Spleen (tissue), 11 donors: ENCODE measurements at regions not wholly inside any gene's neighbourhood (a gene's known extent, or its start where the extent isn't known, plus 50 kb on each side); places are given as distances from the start of the nearest gene placed in this dataset.
A peak's percentile ranks its signal among the peaks of the same experiment; 100 is the strongest.

ENCODE experiments used
- DNase-seq: peaks from one replicate; pipeline ENCODE4 v3.0.0-alpha.2; 2020
- H3K27ac ChIP-seq, 8 donors: fragments of 200-600 bp; sonication (generic) in 7 of 8; 1 replicate in 4 of 8; 2 replicates in 4 of 8; pipeline versions ENCODE4 v1.5.0 to v1.8.0; 2016 to 2021; ENCODE audit warnings: inconsistent platforms in 4 of 8, mild to moderate bottlenecking in 4 of 8, moderate library complexity in 1 of 8
- H3K27me3 ChIP-seq, 7 donors: fragments of 200-600 bp; sonication (generic) in 6 of 7; replicated peaks in 1 of 7; 1 replicate in 4 of 7; 2 replicates in 3 of 7; pipeline versions ENCODE4 v1.5.0 to v1.8.0; 2016 to 2021; ENCODE audit warnings: inconsistent platforms in 3 of 7, mild to moderate bottlenecking in 1 of 7
- H3K36me3 ChIP-seq, 6 donors: fragments of 200-600 bp; sonication (generic) in 5 of 6; 1 replicate in 4 of 6; 2 replicates in 2 of 6; pipeline versions ENCODE4 v1.5.0 to v1.8.0; 2016 to 2021; ENCODE audit warnings: inconsistent platforms in 2 of 6
- H3K4me1 ChIP-seq, 6 donors: fragments of 200-600 bp; sonication (generic) in 5 of 6; 1 replicate in 3 of 6; 2 replicates in 3 of 6; pipeline versions ENCODE4 v1.5.0 to v1.8.0; 2016 to 2021; ENCODE audit warnings: inconsistent platforms in 3 of 6
- H3K4me3 ChIP-seq, 8 donors: fragments of 200-600 bp; sonication (generic) in 7 of 8; 1 replicate in 4 of 8; 2 replicates in 4 of 8; pipeline versions ENCODE4 v1.5.0 to v1.8.0; 2016 to 2021; ENCODE audit warnings: inconsistent platforms in 4 of 8, mild to moderate bottlenecking in 4 of 8, moderate library complexity in 2 of 8
- H3K9me3 ChIP-seq, 8 donors: fragments of 200-600 bp; sonication (generic) in 7 of 8; 1 replicate in 4 of 8; 2 replicates in 4 of 8; pipeline versions ENCODE4 v1.5.0 to v1.8.0; 2016 to 2021; ENCODE audit warnings: inconsistent platforms in 4 of 8
- POLR2A ChIP-seq, 3 donors: fragments of 450-650 bp; IDR thresholded peaks; one replicate each; pipeline ENCODE4 v1.5.1; 2017; ENCODE audit warnings: antibody characterized with exemption in 3 of 3, mild to moderate bottlenecking in 1 of 3
- POLR2AphosphoS5 ChIP-seq, 3 donors: sonication (generic); formaldehyde crosslinking; IDR thresholded peaks; one replicate each; pipeline ENCODE4 v1.5.1; 2017; ENCODE audit warnings: antibody characterized with exemption in 3 of 3
- WGBS, 5 donors: extraction: QIAGEN DNeasy Blood & Tissue Kit in 3 of 5; methylation state at CpG; one replicate each; pipeline versions ENCODE4 v1.1.5 to v1.1.7; 2013 to 2018; 5-methylcytosine and 5-hydroxymethylcytosine counted together
- intact Hi-C: fragments of 100-400 bp; cut with DNase I; formaldehyde crosslinking; loops from one replicate; pipeline ENCODE4 v1.15.0; 2023; ENCODE audit warnings: low total_unique reads
- TF ChIP-seq, protein P1 (sequence below), 11 experiments: fragments of 200-600 bp in 7 of 11; fragments of 450-650 bp in 4 of 11; sonication (generic) in 4 of 11; IDR thresholded peaks in 8 of 11; conservative IDR thresholded peaks in 3 of 11; 1 replicate in 7 of 11; 2 replicates in 4 of 11; pipeline versions ENCODE4 v1.4.0 to v1.8.0; 2016 to 2021; ENCODE audit warnings: antibody characterized with exemption in 11 of 11, inconsistent platforms in 4 of 11, mild to moderate bottlenecking in 1 of 11
- donor health status: healthy with polysubstance abuse.
- donor health status: DM: no; HTN: no; CAD: no; lungs with moderate emphysema.
- donor health status: DM: no; HTN: no; CAD: no.
- donor health status: Bipolar disorder and iron deficiency.
- donor health status: healthy.
- donor health status: DM: no; HTN: no; CAD: no.
- donor health status: DM: yes; HTN: yes; CAD: no.

DNA sequence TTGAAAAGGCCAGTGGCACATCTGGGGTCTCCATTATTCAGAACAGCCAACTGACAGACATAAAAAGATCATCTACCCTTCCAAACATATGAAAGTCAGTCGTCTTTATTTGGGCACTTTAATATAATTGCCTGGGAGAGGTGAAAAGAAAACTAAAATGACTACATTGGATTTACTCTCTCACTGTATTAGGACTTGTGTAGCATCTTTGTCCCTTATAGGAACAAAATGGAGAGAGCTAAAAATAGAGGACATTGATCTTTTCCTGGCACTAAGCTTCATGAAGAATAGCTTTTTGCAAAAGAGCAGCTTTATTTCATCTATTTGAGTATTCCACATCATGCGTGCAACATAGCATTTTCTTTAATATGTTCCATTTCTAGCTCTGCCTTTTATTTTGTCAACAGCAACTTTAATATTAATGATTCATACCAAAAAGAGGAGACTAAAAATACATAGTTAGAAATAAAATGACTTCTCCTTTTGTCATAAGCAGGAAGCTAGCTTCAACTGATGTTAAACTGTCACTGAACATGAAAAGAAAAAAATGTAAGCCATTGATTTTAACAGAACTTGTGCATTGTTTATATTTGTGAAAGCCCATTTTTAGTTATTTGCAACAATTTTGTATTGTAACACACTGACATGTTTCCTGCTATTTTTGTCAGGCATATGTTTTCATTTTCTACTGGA is 254.6 kb downstream of the SEC23A start:
- Histone ChIP-seq H3K36me3 (no peaks in the 10 kb centered on the region), H3K27ac (no peak overlapping the region), H3K27me3 (no peaks in the 10 kb centered on the region), H3K9me3 (no peaks in the 10 kb centered on the region), H3K4me3 (no peak overlapping the region), H3K4me1 (peaks cover 0 to 6% (median 0%) of the 10 kb centered on the region in 6 donors)
- WGBS, 5 donors = 59 to 65% (median 65%) methylated on average over 2 of the region's 2 CpGs
- no peak for DNase-seq
- intact Hi-C loops = no loop called here
- TF ChIP-seq, protein P1, sequence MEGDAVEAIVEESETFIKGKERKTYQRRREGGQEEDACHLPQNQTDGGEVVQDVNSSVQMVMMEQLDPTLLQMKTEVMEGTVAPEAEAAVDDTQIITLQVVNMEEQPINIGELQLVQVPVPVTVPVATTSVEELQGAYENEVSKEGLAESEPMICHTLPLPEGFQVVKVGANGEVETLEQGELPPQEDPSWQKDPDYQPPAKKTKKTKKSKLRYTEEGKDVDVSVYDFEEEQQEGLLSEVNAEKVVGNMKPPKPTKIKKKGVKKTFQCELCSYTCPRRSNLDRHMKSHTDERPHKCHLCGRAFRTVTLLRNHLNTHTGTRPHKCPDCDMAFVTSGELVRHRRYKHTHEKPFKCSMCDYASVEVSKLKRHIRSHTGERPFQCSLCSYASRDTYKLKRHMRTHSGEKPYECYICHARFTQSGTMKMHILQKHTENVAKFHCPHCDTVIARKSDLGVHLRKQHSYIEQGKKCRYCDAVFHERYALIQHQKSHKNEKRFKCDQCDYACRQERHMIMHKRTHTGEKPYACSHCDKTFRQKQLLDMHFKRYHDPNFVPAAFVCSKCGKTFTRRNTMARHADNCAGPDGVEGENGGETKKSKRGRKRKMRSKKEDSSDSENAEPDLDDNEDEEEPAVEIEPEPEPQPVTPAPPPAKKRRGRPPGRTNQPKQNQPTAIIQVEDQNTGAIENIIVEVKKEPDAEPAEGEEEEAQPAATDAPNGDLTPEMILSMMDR (IDR thresholded peaks at IDR 0.05 in 8 of 11, conservative IDR thresholded peaks at IDR 0.05 in 3 of 11) = no peak
- TF ChIP-seq POLR2A (IDR thresholded peaks at IDR 0.05) (no peak), POLR2AphosphoS5 (IDR thresholded peaks at IDR 0.05) (no peak)

DNA sequence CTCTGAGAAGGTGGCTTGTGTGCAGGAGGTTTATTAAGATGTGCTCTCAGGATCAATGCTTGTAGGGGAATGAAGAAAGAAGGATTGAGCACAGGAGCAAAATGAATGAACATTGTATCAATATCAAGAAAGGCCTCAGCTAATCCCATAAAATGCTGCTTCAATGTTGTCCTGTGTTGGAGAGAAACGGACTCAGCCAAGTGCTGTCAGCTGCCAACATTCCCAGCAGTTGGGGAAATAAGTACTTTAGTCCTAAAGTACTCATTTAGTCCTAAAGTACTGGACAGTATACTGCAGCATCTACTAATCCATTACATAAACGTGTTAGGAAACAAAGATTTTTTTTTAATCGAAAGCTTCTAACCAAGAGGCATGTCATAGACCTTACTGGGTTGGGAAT is 255.9 kb downstream of the SEC23A start:
- no peaks in the 10 kb centered on the region for H3K27me3 ChIP-seq
- peaks cover 0 to 6% (median 0%) of the 10 kb centered on the region in 6 donors for H3K4me1 ChIP-seq
- 49 to 59% (median 58%) methylated on average over 3 of the region's 3 CpGs for WGBS, 5 donors
- H3K4me3 ChIP-seq = no peak overlapping the region
- intact Hi-C loops = no loop called here
- no peak overlapping the region for H3K27ac ChIP-seq
- TF ChIP-seq, protein P1 (IDR thresholded peaks at IDR 0.05 in 8 of 11, conservative IDR thresholded peaks at IDR 0.05 in 3 of 11) = no peak
- no peak for TF ChIP-seq POLR2A (IDR thresholded peaks at IDR 0.05)
- no peak for TF ChIP-seq POLR2AphosphoS5 (IDR thresholded peaks at IDR 0.05)
- DNase-seq = no peak
- H3K9me3 ChIP-seq = no peaks in the 10 kb centered on the region
- no peaks in the 10 kb centered on the region for H3K36me3 ChIP-seq

DNA sequence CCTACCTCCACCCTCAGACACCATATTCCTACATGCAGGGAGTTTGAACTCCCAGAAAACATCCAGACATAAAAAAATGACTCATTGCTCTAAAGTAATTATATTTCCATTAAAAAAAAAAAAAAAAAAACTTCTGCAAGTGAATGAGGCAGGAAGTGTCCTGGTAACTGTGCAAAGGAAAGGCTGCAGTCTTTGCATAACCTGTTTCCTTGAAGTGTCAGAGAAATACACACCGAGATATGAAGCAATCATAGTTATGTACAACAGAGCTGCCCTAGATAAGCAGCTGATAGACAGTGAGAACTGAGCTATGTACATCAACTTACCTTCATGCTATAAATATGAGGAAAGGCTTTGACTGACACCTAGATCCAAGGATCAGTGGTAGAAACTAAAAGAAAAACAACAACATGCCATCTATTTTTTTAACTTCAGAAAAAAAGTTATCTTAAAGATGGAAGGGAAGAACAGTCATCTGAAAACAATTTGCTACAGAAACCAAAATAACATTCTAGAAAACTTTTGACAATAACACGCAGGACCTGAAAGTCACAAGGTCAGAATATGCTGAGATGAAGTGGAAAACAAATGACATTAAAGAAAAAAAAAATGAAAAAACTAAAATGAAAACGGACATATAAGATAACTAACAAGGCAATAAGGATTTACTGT is 263.2 kb downstream of the SEC23A start:
- H3K27ac ChIP-seq = peak overlapping the region in 5 of 8 donors; percentile 50 to 82 (median 59)
- H3K4me1 ChIP-seq = peaks cover 0 to 28% (median 4%) of the 10 kb centered on the region in 6 donors
- intact Hi-C loops = no loop called here
- H3K4me3 ChIP-seq = no peak overlapping the region
- TF ChIP-seq, protein P1 (IDR thresholded peaks at IDR 0.05 in 8 of 11, conservative IDR thresholded peaks at IDR 0.05 in 3 of 11) = no peak
- TF ChIP-seq POLR2A (IDR thresholded peaks at IDR 0.05) = no peak
- no peak for TF ChIP-seq POLR2AphosphoS5 (IDR thresholded peaks at IDR 0.05)
- 28 to 38% (median 33%) methylated on average over 3 of the region's 3 CpGs for WGBS, 5 donors
- H3K9me3 ChIP-seq = no peaks in the 10 kb centered on the region
- H3K36me3 ChIP-seq = no peaks in the 10 kb centered on the region
- DNase-seq = no peak
- H3K27me3 ChIP-seq = no peaks in the 10 kb centered on the region

DNA sequence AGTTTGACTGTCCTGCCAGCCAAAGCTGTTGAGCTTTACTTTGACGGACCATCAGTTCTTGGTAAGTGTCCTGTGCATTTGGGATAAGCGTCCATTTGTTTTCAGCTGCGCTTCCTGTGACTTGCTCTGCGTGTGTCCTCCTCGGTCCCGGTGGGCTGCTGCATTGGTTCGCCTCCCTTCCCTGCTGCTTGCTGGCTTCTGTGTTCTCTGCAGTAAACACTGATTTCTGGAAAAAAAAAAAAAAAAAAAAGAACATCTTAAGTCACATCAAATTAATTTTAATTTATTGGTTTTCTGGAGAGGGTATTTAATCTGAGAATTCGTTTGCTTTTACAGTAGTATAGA is 264.1 kb downstream of the SEC23A start:
- Histone ChIP-seq H3K27ac (peak overlapping the region in 2 of 8 donors; percentile 67 to 82), H3K4me3 (no peak overlapping the region), H3K36me3 (no peaks in the 10 kb centered on the region), H3K4me1 (peaks cover 0 to 28% (median 4%) of the 10 kb centered on the region in 6 donors), H3K9me3 (no peaks in the 10 kb centered on the region), H3K27me3 (no peaks in the 10 kb centered on the region)
- no peak for DNase-seq
- intact Hi-C loops = no loop called here
- WGBS, 5 donors = 80 to 88% (median 86%) methylated on average over 8 of the region's 8 CpGs
- no peak for TF ChIP-seq POLR2AphosphoS5 (IDR thresholded peaks at IDR 0.05)
- TF ChIP-seq, protein P1 (IDR thresholded peaks at IDR 0.05 in 8 of 11, conservative IDR thresholded peaks at IDR 0.05 in 3 of 11) = no peak
- no peak for TF ChIP-seq POLR2A (IDR thresholded peaks at IDR 0.05)
